ENCODE measurements at regions not wholly inside any gene's neighbourhood (a gene's known extent, or its start where the extent isn't known, plus 50 kb on each side); places are given as distances from the start of the nearest gene placed in this dataset.
A peak's percentile ranks its signal among the peaks of the same experiment; 100 is the strongest.

DNA sequence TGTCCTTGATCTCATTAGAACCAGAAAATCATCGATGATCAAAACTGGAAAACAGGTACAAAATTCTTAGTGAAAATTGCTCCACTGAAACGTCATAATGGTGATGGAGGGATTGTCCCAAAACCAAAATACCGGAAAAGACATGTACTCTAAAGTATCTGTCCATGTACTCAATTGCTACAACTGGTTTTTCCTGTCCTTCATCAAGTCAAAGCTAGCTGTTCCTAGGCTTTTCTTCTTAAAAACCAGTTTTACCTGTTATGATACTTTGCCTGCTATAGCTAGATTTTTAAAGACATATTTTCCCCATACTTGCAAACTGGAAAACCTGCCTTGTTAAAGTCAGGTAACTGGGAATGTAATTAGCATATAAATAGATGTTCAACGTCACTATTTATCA is 50.5 kb upstream of the LRRC1 start:
- no peak for DNase-seq

DNA sequence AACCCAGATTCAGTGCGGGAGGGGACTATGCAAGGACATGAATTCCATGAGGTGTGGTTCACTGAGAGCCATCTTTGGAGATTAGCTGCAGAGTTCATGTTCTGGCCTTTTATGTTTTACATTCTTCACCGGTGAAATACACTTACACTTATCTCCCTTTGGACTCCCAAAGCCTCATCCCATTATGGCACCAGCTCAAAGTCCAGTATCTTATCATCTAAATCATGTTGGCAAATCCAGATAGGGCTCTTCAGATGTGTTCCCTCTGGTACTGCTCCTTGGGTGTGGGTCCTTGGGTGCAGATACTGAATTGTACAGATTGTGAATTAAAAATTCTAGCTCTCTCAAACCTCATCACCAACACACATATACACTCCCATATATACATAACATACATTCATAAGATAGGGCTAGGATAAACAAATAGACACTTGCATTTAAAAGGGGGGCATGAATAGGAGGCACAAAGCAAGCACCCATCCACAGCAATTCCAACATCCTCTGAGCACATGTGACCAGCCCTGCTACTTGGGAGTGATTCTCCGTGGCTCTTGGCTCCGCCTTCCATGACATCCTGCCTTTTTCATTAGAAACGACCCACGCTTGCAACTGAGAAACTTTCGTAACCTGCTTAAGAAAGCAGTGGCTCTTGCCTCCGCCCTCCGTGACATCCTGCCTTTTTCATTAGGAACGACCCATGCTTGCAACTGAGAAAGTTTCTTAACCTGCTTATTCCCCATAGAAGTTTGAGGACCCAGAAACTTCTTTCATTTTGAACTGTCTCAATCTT is 53.6 kb upstream of the LRRC1 start:
- peak; percentile 13 for DNase-seq

DNA sequence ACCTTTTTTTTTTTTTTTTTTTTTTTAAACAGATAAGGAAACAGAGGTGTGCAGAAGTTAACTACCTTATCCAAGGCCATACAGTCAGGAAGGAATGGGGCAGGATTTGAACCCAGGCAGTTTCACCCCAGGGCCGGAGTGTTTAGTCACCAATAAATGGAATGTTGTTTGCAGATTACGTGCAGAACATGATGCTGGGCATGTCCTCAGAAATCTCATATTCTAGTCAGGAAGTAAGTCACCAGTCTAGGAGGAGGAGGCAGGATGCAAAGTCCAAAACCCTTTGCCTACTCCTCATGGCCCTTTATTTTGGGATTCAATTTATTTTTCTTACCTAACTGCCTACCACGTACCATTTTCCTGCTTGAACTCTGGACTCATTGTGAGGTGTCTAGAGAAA is 57.1 kb upstream of the LRRC1 start:
- DNase-seq = no peak

DNA sequence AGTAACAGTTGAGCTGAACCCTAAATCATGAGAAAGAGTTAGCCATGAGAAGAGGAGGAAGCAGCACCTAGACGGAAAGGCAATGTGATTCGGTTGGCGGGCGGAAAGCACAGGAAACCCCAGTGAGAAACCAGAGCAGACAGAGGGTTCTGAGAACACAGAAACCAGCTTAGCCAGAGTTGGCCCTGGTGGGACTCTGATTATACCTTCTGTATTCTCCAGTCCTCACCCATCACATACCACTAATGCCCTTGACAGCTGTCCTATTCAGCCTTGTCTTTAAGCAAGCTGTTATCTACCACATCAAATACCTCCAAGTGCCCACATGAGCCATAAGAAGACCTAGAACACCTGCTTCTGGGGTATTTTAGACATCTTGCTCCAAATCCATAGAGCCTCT is 58.9 kb upstream of the LRRC1 start:
- DNase-seq = no peak

DNA sequence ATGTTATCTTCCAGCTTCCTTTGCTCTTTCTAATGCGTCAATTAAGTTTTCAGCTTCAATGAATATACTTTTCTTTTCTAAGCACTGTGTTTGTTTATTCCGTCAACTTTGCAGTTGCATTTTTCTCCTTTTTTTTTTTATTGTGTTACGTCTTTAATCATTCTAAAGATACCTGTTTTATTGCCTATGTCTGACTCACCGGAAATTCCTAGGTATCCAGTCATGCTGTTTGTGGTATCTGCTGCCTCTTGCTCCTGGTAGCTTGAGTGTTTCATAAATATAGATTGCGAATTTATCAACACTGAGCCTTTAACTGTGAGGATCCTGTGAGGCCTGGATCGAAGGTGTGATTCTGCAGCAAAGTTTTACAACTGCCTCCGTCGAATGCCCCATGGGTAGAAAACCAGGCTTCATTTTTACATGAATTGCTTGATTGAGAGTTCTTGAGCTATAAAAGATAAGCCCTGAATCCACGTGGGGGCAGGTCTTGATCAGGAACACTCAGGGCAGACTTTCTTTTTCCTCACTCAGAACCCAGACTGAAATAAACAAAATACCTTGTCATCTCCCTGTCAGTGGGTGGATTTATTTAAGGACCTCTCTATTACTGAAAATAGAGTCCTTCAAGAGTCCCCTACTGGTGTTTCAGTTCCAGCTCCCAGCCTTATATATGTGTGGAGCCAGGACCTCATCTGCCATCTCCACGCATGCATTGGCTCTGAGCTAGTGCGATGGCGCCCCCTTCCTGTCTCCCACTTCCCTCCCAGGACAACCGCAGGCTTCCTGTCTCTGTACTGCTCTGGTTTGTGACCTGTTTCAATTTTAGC is 60.1 kb upstream of the LRRC1 start:
- peak; percentile 20 for DNase-seq

DNA sequence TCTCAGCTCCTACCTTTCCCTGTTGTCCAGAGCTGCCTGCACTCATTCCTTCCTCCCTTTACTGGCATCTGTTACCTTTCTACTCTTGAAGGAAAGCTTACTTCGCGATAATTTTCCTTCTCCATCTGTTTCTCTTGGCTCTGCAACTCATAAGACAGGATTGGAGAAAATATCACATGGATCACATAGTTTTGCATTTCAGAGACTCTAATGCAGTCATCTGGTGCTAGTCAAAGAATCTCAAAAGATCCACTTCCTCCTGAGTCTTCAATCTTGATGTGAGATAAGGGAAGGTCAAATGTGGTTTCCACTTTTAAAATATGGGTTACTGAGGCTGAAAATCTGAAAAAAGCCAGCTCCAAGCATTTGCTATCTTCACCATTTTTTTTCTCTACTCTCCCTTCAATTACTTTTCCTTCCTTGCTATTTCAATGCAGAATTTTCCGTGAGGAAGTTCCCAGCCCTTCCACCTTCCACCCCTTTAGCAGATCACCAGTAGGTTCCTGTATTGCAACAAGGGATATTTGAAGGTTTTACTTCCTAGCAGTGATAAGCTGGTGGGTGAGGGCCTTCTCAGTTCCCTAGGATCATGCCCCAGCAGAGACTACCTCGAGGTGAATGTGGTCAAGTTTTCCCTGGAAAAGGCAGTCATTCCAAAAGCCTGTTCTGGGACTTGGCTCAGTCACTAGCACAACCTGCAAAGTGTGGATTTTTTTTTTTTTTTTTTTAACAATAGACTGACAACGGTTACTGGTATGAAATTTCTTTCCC is 62.8 kb upstream of the LRRC1 start:
- no peak for DNase-seq

DNA sequence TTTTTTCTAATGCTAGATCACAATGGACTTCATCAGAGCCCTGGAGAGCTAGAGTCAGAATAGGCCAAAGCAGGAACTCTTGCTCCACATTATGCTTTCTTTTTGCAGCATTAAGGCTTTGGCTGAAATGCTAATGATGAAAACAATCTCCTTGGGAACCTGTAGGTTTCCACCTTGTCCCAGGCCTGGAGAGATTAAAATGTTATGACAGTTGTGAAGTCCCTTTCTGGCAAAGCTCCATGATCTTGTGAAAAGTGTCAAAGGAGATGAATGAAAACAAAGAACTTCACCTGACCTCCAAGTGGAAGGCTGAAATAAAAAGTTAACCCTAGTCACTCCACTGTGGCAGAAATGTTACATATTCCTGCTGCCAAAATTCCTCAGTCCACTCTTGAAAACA is 64.0 kb upstream of the LRRC1 start:
- DNase-seq = no peak

DNA sequence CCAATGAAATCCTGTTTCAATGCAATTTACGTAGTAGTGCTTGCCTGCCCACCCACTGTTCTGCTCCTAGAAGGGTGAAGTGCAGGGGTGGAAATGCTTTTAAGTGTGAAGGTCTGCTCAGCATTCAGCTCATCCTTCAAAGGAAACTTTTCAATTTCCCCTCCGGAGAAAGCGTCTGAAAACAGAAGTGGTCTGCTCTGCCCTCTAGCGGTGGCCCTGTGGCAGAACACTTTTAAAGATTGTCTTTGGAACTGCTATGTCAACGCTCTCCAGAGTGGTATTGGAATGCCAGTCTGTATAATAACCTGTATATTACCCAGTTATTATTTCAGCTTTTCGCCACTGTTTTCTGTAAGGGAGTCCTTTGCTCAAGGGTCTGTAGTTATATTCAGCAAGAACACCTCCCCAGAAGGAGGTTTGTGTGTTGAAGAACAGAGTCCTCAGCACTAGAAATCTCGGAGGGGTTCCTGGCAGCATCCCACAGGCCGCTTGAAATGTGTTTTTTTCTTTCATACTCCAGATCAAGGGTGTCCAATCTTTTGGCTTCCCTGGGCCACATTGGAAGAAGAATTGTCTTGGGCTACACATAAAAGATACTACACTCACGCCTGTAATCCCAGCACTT is 63.1 kb upstream of the KLHL31 start:
- DNase-seq = peak; percentile 57

DNA sequence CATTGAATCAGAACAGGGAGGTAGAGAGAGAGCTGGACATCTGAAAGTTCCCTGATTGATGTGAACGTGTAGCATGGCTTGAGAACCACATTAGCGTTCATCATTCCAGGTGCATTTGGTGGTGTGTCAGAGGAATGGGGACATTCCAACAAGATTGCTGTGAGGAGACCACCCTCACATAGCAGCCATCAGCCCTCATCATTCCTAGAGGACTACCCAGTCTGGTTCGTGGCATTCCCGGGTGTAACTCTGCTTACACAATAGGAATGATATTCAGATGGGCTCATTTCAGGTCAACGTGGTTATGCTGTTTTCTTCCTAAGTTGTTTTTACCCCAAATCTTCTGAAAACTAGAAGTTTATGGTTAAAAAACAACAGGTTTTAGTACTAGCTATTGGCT is 62.2 kb upstream of the KLHL31 start:
- no peak for DNase-seq

DNA sequence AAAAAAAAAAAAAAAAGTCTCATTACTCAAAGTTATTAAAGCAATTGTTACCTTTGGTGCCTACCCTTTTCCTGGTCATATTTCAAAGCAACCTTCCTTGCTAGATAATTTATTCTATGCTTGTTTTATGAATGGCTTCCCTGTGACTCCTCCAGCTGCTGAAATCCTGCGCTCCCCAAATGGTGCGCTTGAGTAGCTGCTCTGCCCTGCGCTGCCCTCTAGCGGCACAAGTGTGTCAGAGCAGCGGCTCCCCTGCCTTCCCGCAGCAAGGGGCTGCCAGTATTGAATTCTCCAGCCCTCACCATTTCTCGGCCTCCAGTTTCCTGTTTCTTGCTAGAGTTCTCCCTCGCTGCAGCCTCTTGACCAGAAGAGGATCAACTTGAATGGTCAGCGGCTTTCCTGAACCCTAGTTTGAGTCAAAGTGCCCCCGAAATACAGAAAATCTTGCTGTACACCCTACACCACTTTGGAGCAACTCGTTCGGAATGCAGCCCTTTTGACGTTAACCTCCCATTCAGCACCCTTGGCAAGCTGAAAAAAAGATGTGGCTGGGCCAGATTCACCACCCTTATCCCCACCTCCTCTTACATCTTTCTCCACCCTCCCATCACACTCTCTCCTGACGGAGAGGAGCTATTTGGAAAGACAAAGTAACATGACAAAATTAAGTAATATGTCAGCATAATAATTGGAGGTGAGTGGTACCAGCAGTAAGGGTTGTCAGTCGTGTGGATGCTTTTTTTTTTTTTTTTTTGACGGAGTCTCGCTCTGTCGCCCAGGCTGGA is 60.4 kb upstream of the KLHL31 start:
- DNase-seq = peak; percentile 71

DNA sequence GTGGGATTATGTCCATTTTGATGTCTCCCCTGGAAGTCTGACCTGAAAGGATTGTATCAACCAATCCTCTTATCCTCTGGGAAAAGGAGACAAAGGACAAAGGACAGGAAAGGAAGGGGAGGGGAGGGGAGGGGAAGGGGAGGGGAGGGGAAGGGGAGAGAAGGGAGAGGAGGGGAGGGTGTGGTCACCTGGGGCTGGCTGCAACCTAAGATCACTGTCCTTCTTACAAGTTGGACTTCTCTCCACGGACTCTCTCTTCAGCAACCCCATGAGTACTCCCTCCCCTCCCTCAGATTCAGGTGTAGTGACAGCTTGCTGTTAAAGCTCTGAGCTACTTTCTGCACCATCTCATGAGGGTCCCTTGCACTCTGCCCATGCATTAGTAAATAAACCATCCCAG is 58.9 kb upstream of the KLHL31 start:
- no peak for DNase-seq

DNA sequence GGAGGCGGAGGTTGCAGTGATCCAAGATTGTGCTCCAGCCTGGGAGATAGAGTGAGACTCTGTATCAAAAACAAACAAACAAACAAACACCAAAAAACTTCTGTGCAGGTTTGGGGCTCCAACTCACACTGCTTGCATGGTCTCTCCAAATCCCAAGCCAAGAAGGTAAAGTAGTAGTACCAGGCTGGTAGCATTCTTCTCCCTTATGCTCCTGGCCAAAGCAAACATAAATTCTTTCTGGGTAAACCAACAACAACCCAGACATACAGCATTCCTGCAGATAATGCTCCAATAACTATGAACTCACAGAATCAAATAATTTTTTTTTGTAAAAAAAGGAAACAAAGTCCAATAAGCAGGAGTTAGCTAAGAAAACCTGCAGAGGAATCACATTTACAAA is 57.8 kb upstream of the KLHL31 start:
- DNase-seq = no peak

DNA sequence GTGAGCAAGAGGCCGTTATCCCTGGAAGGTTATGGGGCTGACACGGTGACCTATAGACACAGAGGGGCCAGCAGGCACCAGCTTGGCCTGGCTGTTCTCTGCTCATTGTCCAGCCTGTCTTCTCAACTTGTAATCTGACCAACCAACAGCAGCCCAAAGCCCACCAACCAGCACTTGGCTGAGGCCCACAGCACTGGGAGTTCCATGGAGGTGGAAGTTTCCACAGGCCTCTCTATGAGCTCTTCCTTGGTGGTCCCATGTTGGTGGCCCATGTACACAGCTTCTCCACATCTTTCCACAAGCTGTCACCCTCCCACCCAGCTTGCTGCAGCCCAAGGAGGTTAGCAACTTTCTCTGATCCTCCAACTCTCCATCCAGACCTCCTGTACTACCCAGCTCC is 56.2 kb upstream of the KLHL31 start:
- DNase-seq = no peak

DNA sequence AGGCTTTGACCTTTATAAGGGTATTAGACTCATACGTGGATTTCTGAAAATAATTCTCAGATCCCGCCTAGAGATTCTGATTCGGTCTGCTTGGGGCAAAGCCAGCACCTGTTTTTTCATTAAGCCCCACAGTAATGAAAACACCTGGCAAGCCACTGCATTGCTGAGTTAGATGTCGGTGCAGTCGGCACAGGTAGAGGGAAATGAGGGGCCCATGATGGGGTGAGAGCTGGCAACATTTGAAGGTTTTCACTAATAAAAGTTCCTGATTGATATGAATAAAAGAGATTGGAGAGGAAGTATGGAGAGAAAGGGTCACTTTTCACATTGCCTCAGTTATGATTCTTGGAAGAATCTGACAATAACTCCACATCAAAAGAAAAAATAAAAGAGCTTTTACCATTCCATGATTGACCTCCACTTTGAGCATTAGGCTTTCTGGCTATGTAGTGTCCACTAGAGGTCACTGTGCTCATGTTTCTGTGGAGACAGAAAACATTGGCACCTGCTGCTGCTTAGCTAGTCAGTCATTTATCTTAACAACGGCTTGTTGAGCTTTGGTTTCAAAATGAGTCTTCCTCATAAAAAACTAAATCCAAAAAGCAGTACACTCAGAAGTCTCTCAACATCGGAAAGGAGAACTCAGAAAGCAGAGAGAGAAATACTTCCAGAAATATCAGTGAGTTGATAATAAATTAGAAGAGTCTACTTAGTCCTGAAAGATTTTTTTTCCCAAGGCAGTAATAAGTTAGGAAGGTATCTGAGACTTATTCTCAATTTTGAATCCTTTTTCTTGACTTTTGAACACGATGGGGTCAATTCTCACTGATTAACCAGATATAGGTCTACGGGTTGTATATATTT is 53.3 kb upstream of the KLHL31 start:
- peak; percentile 58 for DNase-seq

DNA sequence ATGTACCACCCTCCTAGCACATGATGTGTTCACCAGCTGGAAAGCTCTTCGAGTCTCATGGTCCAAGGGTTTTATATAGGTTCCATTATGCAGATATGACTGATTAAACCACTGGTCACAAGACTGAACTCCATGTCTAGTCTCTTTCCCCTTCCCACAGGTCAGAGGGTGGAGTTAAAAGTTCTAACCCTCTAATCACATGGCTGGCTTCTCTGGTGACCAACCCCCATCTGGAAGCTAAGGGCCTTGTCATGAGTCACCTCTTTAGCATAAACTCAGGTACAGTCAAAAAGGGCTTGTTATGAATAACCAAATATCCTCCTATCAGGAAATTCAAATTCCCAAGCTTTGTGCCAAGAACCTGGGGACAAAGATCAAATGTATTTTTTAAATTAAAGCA is 52.0 kb upstream of the KLHL31 start:
- no peak for DNase-seq

DNA sequence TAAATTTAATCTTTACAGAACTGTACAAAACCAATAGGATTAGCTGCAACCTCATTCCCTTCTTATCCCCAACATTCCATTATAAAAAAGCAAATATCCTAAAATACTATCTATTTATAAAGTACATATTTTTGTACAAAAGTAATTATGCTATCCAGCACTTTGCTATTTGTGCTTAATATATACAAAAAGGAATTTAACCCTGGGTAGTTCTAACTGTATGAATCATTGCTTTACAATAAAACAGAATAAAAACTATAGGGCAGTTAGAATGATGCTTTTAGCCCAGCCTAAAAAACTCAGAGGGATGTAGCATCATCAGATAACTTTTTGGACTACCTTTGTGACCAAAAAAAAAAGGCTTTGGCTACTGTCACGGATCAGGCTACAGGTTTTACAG is 49.9 kb upstream of the KLHL31 start:
- no peak for DNase-seq
